HG03469 (cell line): ENCODE measurements at regions not wholly inside any gene's neighbourhood (a gene's known extent, or its start where the extent isn't known, plus 50 kb on each side); places are given as distances from the start of the nearest gene placed in this dataset.
"Not testable (repeated sequence)": the region's sequence is repeated elsewhere in the genome, so short reads cannot be mapped to it uniquely, and the experiment has no call there.

Experiments used
- ATAC-seq: cut with Tn5 transposase; IDR thresholded peaks from one replicate; pipeline ENCODE4 v1.9.1; 2021; ENCODE audit warnings: mild to moderate bottlenecking, moderate library complexity, moderate number of reproducible peaks; ENCODE audit not compliant: unreplicated experiment

GRCh38 chr3:124352149-124352539 is 360.2 kb upstream of the ROPN1 start:
- ATAC-seq = no peak

- ATAC-seq = no peak
Observed at GRCh38 chr3:124353691-124354090, 361.8 kb upstream of the ROPN1 start.

GRCh38 chr3:124354150-124354549 is 362.2 kb upstream of the ROPN1 start:
- ATAC-seq = no peak

- no peak for ATAC-seq
Observed at GRCh38 chr3:124358156-124358555, 366.2 kb upstream of the ROPN1 start.

- ATAC-seq = no peak
Observed at GRCh38 chr3:124360155-124360554, 368.2 kb upstream of the ROPN1 start.

- ATAC-seq = no peak
Observed at GRCh38 chr3:124360563-124360962, 368.6 kb upstream of the ROPN1 start.

GRCh38 chr3:124361566-124361965 is 368.7 kb upstream of the UMPS start:
- ATAC-seq = no peak

- ATAC-seq = no peak
Observed at GRCh38 chr3:124362455-124362854, 367.8 kb upstream of the UMPS start.

- no peak for ATAC-seq
Observed at GRCh38 chr3:124363476-124363875, 366.8 kb upstream of the UMPS start.

- ATAC-seq = no peak
Observed at GRCh38 chr3:124364317-124365020, 365.8 kb upstream of the UMPS start.

GRCh38 chr3:124366655-124367054 is 363.6 kb upstream of the UMPS start:
- ATAC-seq = not testable (repeated sequence)

GRCh38 chr3:124372775-124373174 is 357.5 kb upstream of the UMPS start:
- ATAC-seq = no peak

GRCh38 chr3:124373524-124373923 is 356.7 kb upstream of the UMPS start:
- peak; percentile 87 for ATAC-seq

- ATAC-seq = no peak
Observed at GRCh38 chr3:124374583-124374982, 355.7 kb upstream of the UMPS start.

GRCh38 chr3:124381575-124382333 is 348.5 kb upstream of the UMPS start:
- ATAC-seq = no peak

GRCh38 chr3:124383051-124383450 is 347.2 kb upstream of the UMPS start:
- no peak for ATAC-seq

GRCh38 chr3:124383846-124384466 is 346.3 kb upstream of the UMPS start:
- ATAC-seq = no peak

- ATAC-seq = no peak
Observed at GRCh38 chr3:124384527-124384926, 345.7 kb upstream of the UMPS start.

- no peak for ATAC-seq
Observed at GRCh38 chr3:124385996-124386395, 344.3 kb upstream of the UMPS start.

GRCh38 chr3:124386996-124387595 is 343.2 kb upstream of the UMPS start:
- no peak for ATAC-seq

GRCh38 chr3:124391774-124392173 is 338.5 kb upstream of the UMPS start:
- ATAC-seq = no peak

GRCh38 chr3:124393340-124393739 is 336.9 kb upstream of the UMPS start:
- ATAC-seq = no peak
